ENCODE measurements at regions not wholly inside any gene's neighbourhood (a gene's known extent, or its start where the extent isn't known, plus 50 kb on each side); places are given as distances from the start of the nearest gene placed in this dataset.

- H3K36me3 ChIP-seq (ENCODE audit: control insufficient read depth, insufficient read depth, low read length), result no peaks in the 10 kb centered on the region
- DNase-seq (ENCODE audit: extremely low read depth in 1 of 4, low spot score in 3 of 4) (no peak), ATAC-seq (no peak), FAIRE-seq (no peak)
- no peaks in the 10 kb centered on the region for H3K79me2 ChIP-seq (ENCODE audit: control insufficient read depth, insufficient read depth, low read length)
- intact Hi-C loops (cut with micrococcal nuclease), result no loop called here
- no peak overlapping the region for H3K27ac ChIP-seq (ENCODE audit: extremely low read depth, low read depth, low read length)
- peaks cover under 1 to 19% of the 10 kb centered on the region in 2 experiments; a peak in 3 of 5 replicates for H3K4me1 ChIP-seq (replicated peaks in 1 of 2; ENCODE audit: control insufficient read depth in 2 of 2, insufficient read depth in 2 of 2, low read length in 2 of 2)
- H3K4me2 ChIP-seq (ENCODE audit: insufficient read depth, low read length), result no peak overlapping the region
- 0 out of 2 replicates have a peak overlapping the region, but pooled peaks have one; percentile 19 for H2AFZ ChIP-seq (ENCODE audit: low read depth, low read length)
- no peaks in the 10 kb centered on the region for H3K9me1 ChIP-seq (ENCODE audit: control insufficient read depth, insufficient read depth, low read length)
- WGBS (ENCODE audit: insufficient coverage, low coverage, missing lambda C conversion rate), result 48% methylated on average over 5 of the region's 6 CpGs
- TF ChIP-seq BMI1 (IDR thresholded peaks at IDR 0.05; ENCODE audit: low read length) (no peak), ZBTB40 (IDR thresholded peaks at IDR 0.05) (no peak), ZBTB40 (CRISPR knock-in tag; IDR thresholded peaks at IDR 0.05) (no peak), TSC22D4 (tag; IDR thresholded peaks at IDR 0.05) (no peak)
- no peaks in the 10 kb centered on the region for H3K27me3 ChIP-seq (ENCODE audit: control insufficient read depth in 2 of 2, insufficient read depth in 2 of 2, low read length in 2 of 2)
- in situ Hi-C loops (cut with MboI), result no loop called here
- BruUV-seq (replicated peaks), result no TSS peak
- POLR2A ChIA-PET, result no interaction called here
- no peak overlapping the region for H3K9ac ChIP-seq (ENCODE audit: insufficient read depth in 1 of 2, low read depth in 2 of 2, low read length in 2 of 2)
- CTCF ChIA-PET (ENCODE audit: low intra/inter-chr PET ratio), result no interaction called here
- H4K20me1 ChIP-seq (replicated peaks; ENCODE audit: control insufficient read depth, insufficient read depth, low read length), result no peaks in the 10 kb centered on the region
- H3K9me3 ChIP-seq (replicated peaks; ENCODE audit: control insufficient read depth, insufficient read depth, low read depth, low read length), result no peaks in the 10 kb centered on the region
- H3K4me3 ChIP-seq, result no peak overlapping the region
Measured at GRCh38 chr14:31945701-31946100, 131.4 kb upstream of the ARHGAP5 start.
